Endothelial cell of umbilical vein (primary cell): ENCODE measurements at regions not wholly inside any gene's neighbourhood (a gene's known extent, or its start where the extent isn't known, plus 50 kb on each side); places are given as distances from the start of the nearest gene placed in this dataset.

ENCODE experiments used
- BruUV-seq: library from RNA; stranded (reverse); fragments of 400-500 nt; replicated peaks from 2 replicates; lab custom pipeline; 2021; lab: Mats Ljungman, UMichigan
- CTCF ChIA-PET: fragments of 300-600, 350-600 bp; sonication (Branson Sonifier 250); formaldehyde crosslinking; loops from one replicate; lab custom pipeline; 2021; ENCODE audit warnings: antibody characterized with exemption, inconsistent platforms; lab: Charles Lee
- POLR2A ChIA-PET: fragments of 300-600, 350-600 bp; sonication (Branson Sonifier 250); formaldehyde crosslinking; loops from one replicate; lab custom pipeline; 2021; ENCODE audit warnings: antibody characterized with exemption, inconsistent platforms; lab: Charles Lee
- DNase-seq: peaks from one replicate; pipeline ENCODE4 v3.0.0-alpha.2; 2011; ENCODE audit warnings: low read depth, low spot score
- FAIRE-seq: peaks from 2 replicates; lab custom pipeline; 2011; peaks lifted over from hg19 to GRCh38; lab: Jason Lieb, UNC
- H2AFZ ChIP-seq: 2 replicates; pipeline ENCODE4 v1.6.0; 2012; ENCODE audit warnings: low read depth, low read length, control low read depth, inconsistent platforms
- H3K27ac ChIP-seq: 2 replicates; pipeline ENCODE4 v1.5.1; 2011; ENCODE audit warnings: low read depth, mild to moderate bottlenecking, control low read depth, low read length, moderate library complexity; ENCODE audit not compliant: insufficient read depth
- H3K27me3 ChIP-seq, 2 experiments: 2 replicates each; pipeline versions ENCODE4 v1.6.0 to v1.6.1; 2011; ENCODE audit warnings: low read length in 2 of 2, mixed read lengths in 1 of 2; ENCODE audit not compliant: control insufficient read depth in 2 of 2, insufficient read depth in 2 of 2
- H3K36me3 ChIP-seq, 2 experiments: 2 replicates in 1 of 2; 3 replicates in 1 of 2; pipeline ENCODE4 v1.5.1; 2011; ENCODE audit warnings: low read length in 2 of 2, mild to moderate bottlenecking in 1 of 2, moderate library complexity in 1 of 2; ENCODE audit not compliant: control insufficient read depth in 2 of 2, insufficient read depth in 2 of 2; ENCODE audit errors: extremely low read depth in 1 of 2
- H3K4me1 ChIP-seq: 3 replicates; pipeline ENCODE4 v1.5.1; 2011; ENCODE audit warnings: mild to moderate bottlenecking, low read length; ENCODE audit not compliant: control insufficient read depth, insufficient read depth; ENCODE audit errors: extremely low read depth
- H3K4me2 ChIP-seq: 2 replicates; pipeline ENCODE4 v1.6.1; 2011; ENCODE audit warnings: low read length, control low read depth, mixed read lengths; ENCODE audit not compliant: insufficient read depth
- H3K4me3 ChIP-seq, 3 experiments: fragments of 200-600 bp in 1 of 3; sonication (generic), shearing (Covaris generic) in 1 of 3; replicated peaks in 1 of 3; 2 replicates each; pipeline ENCODE4 v1.5.1; 2011 to 2016; ENCODE audit warnings: control low read depth in 3 of 3, low read length in 3 of 3, mild to moderate bottlenecking in 2 of 3, inconsistent platforms in 1 of 3, low read depth in 1 of 3, moderate library complexity in 1 of 3; ENCODE audit not compliant: insufficient read depth in 1 of 3
- H3K79me2 ChIP-seq: 2 replicates; pipeline ENCODE4 v1.6.0; 2012; ENCODE audit warnings: low read length, inconsistent platforms; ENCODE audit not compliant: control insufficient read depth, insufficient read depth
- H3K9ac ChIP-seq: replicated peaks from 2 replicates; pipeline ENCODE3; 2011; ENCODE audit warnings: low read length, control low read depth; ENCODE audit not compliant: insufficient read depth; ENCODE audit errors: extremely low read depth
- H3K9me1 ChIP-seq: replicated peaks from 3 replicates; pipeline ENCODE4 v1.6.0; 2011; ENCODE audit warnings: mild to moderate bottlenecking, low read length; ENCODE audit not compliant: control insufficient read depth, insufficient read depth; ENCODE audit errors: extremely low read depth
- H3K9me3 ChIP-seq: replicated peaks from 2 replicates; pipeline ENCODE4 v1.5.1; 2012; ENCODE audit warnings: low read length, inconsistent platforms; ENCODE audit not compliant: control insufficient read depth, insufficient read depth
- H4K20me1 ChIP-seq: replicated peaks from 2 replicates; pipeline ENCODE3; 2011; ENCODE audit warnings: mild to moderate bottlenecking, low read length; ENCODE audit not compliant: control insufficient read depth, insufficient read depth; ENCODE audit errors: extremely low read depth
- EZH2 ChIP-seq: IDR thresholded peaks from 2 replicates; pipeline ENCODE4 v1.6.1; 2012; ENCODE audit warnings: borderline replicate concordance, low read depth, mild to moderate bottlenecking, moderate library complexity, low read length, inconsistent platforms; ENCODE audit not compliant: severe bottlenecking
- FOS ChIP-seq: IDR thresholded peaks from 2 replicates; pipeline ENCODE4 v1.6.1; 2011; ENCODE audit warnings: mild to moderate bottlenecking, low read length, moderate library complexity, borderline replicate concordance; ENCODE audit not compliant: insufficient read depth
- GATA2 ChIP-seq: IDR thresholded peaks from 2 replicates; pipeline ENCODE4 v1.7.0; 2011; ENCODE audit warnings: low read depth, mild to moderate bottlenecking, moderate library complexity, mixed read lengths, low read length; ENCODE audit not compliant: insufficient read length, insufficient read depth
- JUN ChIP-seq: IDR thresholded peaks from 2 replicates; pipeline ENCODE4 v1.6.1; 2011; ENCODE audit warnings: borderline replicate concordance, low read depth; ENCODE audit not compliant: insufficient read length, insufficient read depth
- MYC ChIP-seq: IDR thresholded peaks from one replicate; pipeline ENCODE4 v1.6.1; 2011; ENCODE audit warnings: mild to moderate bottlenecking, low read depth, low read length
- POLR2A ChIP-seq: IDR thresholded peaks from 2 replicates; pipeline ENCODE4 v1.6.1; 2012; ENCODE audit warnings: low read depth, mild to moderate bottlenecking, control low read depth, low read length
- POLR2AphosphoS5 ChIP-seq: IDR thresholded peaks from 2 replicates; pipeline ENCODE4 v1.6.1; 2012; ENCODE audit warnings: low read depth, mild to moderate bottlenecking, control low read depth, low read length, moderate library complexity; ENCODE audit not compliant: insufficient read depth
- dilution Hi-C: fragments of 300-500 bp; cut with MboI; formaldehyde crosslinking; loops from one replicate; pipeline ENCODE4 v1.15.0; 2019; ENCODE audit warnings: low sequenced_read_pairs; ENCODE audit not compliant: extremely low pct_ligation_motif_present
- intact Hi-C: fragments of 100-400 bp; cut with micrococcal nuclease; formaldehyde crosslinking; loops from one replicate; pipeline ENCODE4 v1.10.0; 2022
- TF ChIP-seq, protein P1 (sequence below): IDR thresholded peaks from 2 replicates; pipeline ENCODE4 v1.6.1; 2011; ENCODE audit not compliant: insufficient read depth, insufficient read length
- TF ChIP-seq, protein P2 (sequence below), 2 donors: IDR thresholded peaks; 1 replicate in 1 of 2; 2 replicates in 1 of 2; pipeline ENCODE4 v1.5.1; 2011; ENCODE audit warnings: low read length in 2 of 2, mild to moderate bottlenecking in 2 of 2, moderate library complexity in 2 of 2, control low read depth in 1 of 2, inconsistent platforms in 1 of 2, low read depth in 1 of 2; ENCODE audit not compliant: insufficient read depth in 1 of 2; ENCODE audit errors: extremely low read depth in 1 of 2

DNA sequence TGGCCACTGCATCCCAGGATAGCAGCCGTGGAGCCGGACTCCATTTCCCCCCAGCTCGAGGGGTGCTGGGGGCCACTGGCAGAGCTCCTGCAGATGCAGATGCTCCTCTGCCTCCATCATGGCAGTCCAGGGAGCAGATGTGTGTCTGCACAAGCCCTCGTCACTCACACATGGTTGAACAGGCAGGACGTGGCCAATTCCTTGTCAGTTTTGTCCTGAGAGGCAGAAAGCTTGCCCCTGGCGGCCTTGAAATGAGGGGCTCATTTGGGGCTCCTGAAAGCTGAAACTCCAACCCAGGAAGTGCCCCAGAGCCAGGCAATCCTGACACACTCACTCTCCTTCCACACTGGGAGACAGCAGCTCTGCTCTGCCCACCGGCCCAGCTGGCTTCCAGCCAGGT, 100.9 kb upstream of the C14orf180 start:
- FAIRE-seq (no peak), DNase-seq (no peak)
- Histone ChIP-seq H2AFZ (no peak overlapping the region), H3K9ac (no peak overlapping the region), H3K79me2 (no peaks in the 10 kb centered on the region), H3K9me3 (no peaks in the 10 kb centered on the region), H3K4me3 (no peak overlapping the region), H3K9me1 (no peaks in the 10 kb centered on the region), H3K27me3 (no peaks in the 10 kb centered on the region), H3K4me1 (no peaks in the 10 kb centered on the region), H3K27ac (no peak overlapping the region), H3K36me3 (no peaks in the 10 kb centered on the region), H4K20me1 (no peaks in the 10 kb centered on the region), H3K4me2 (no peak overlapping the region)
- CTCF ChIA-PET: no interaction called here
- BruUV-seq: no TSS peak
- POLR2A ChIA-PET: no interaction called here
- TF ChIP-seq JUN (no peak), MYC (no peak), POLR2AphosphoS5 (no peak), FOS (no peak), POLR2A (no peak), GATA2 (no peak), EZH2 (no peak)
- TF ChIP-seq, protein P1, sequence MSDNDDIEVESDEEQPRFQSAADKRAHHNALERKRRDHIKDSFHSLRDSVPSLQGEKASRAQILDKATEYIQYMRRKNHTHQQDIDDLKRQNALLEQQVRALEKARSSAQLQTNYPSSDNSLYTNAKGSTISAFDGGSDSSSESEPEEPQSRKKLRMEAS: no peak
- TF ChIP-seq, protein P2, sequence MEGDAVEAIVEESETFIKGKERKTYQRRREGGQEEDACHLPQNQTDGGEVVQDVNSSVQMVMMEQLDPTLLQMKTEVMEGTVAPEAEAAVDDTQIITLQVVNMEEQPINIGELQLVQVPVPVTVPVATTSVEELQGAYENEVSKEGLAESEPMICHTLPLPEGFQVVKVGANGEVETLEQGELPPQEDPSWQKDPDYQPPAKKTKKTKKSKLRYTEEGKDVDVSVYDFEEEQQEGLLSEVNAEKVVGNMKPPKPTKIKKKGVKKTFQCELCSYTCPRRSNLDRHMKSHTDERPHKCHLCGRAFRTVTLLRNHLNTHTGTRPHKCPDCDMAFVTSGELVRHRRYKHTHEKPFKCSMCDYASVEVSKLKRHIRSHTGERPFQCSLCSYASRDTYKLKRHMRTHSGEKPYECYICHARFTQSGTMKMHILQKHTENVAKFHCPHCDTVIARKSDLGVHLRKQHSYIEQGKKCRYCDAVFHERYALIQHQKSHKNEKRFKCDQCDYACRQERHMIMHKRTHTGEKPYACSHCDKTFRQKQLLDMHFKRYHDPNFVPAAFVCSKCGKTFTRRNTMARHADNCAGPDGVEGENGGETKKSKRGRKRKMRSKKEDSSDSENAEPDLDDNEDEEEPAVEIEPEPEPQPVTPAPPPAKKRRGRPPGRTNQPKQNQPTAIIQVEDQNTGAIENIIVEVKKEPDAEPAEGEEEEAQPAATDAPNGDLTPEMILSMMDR (IDR thresholded peaks at IDR 0.05; ENCODE audit: extremely low read depth in 1 of 2, insufficient read depth in 1 of 2, low read depth in 1 of 2, low read length in 2 of 2): no peak
- intact Hi-C loops: no loop called here
- dilution Hi-C loops: no loop called here
